ENCODE measurements at regions not wholly inside any gene's neighbourhood (a gene's known extent, or its start where the extent isn't known, plus 50 kb on each side); places are given as distances from the start of the nearest gene placed in this dataset.

DNA sequence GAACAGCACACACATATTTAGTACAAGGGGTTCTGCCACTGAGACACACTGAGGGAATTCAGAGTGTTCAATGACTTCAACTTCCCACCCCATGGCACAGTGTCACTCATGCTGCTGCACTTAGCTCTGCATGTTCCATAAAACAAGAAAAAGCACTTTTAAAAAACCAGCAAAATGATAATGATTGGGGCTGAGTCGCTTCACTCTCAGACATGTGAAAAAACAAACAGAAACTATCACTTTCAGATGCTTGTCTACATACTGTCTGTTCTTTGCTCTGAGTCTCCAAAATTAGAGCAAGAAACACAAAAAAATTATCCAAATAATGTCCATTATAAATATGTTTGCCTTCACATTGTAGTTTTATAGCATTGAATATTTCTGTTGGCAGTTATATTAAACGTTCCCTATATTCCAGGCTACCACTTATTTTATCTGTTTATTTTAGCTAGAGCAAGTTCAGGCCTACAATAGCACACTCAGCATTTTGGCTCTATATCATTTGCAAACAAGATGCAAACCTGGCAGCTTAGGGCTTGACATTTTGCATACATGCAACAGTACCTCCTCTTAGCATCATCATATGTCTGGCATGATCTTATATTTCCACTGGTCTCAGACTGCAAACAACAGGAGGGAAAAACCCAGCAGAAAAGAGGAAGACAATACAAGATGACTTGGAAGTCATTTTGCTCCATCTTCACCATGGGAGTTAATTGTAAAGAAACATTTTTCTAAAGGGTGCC, 398.8 kb downstream of the HACE1 start:
- POLR2A ChIA-PET = no interaction called here
- Histone ChIP-seq H3K79me2 (ENCODE audit: insufficient read depth) (no peaks in the 10 kb centered on the region), H3K9me3 (no peaks in the 10 kb centered on the region), H3K9me2 (no peaks in the 10 kb centered on the region), H2AFZ (ENCODE audit: low read depth) (no peak overlapping the region), H3K27ac (ENCODE audit: low read depth in 2 of 2, low read length in 1 of 2) (no peak overlapping the region), H3K4me2 (no peak overlapping the region), H3K4me3 (ENCODE audit: low read depth in 2 of 2, low read length in 1 of 2) (no peak overlapping the region), H3K9ac (no peak overlapping the region), H3F3A (replicated peaks; ENCODE audit: insufficient read depth) (no peaks in the 10 kb centered on the region), H4K20me1 (ENCODE audit: insufficient read depth) (no peaks in the 10 kb centered on the region), H3K4me1 (ENCODE audit: control insufficient read depth in 1 of 2, insufficient read depth in 2 of 2, low read depth in 1 of 2, low read length in 1 of 2) (peaks cover 0 to 3% of the 10 kb centered on the region in 2 experiments; a peak in 2 of 4 replicates), H3K27me3 (ENCODE audit: insufficient read depth) (no peaks in the 10 kb centered on the region), H3K36me3 (replicated peaks in 1 of 2; ENCODE audit: control insufficient read depth in 1 of 2, insufficient read depth in 2 of 2, low read length in 1 of 2) (no peaks in the 10 kb centered on the region)
- no peak for TF ChIP-seq FOXM1 (IDR thresholded peaks at IDR 0.05; ENCODE audit: low read depth)
- TF ChIP-seq TEAD4 (IDR thresholded peaks at IDR 0.05; ENCODE audit: borderline replicate concordance, insufficient read depth) = no peak
- no peak for TF ChIP-seq ELF1 (IDR thresholded peaks at IDR 0.05)
- TF ChIP-seq, protein P1, sequence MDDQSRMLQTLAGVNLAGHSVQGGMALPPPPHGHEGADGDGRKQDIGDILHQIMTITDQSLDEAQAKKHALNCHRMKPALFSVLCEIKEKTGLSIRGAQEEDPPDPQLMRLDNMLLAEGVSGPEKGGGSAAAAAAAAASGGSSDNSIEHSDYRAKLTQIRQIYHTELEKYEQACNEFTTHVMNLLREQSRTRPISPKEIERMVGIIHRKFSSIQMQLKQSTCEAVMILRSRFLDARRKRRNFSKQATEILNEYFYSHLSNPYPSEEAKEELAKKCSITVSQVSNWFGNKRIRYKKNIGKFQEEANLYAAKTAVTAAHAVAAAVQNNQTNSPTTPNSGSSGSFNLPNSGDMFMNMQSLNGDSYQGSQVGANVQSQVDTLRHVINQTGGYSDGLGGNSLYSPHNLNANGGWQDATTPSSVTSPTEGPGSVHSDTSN (IDR thresholded peaks at IDR 0.05) = no peak
- no peak for TF ChIP-seq RXRA (IDR thresholded peaks at IDR 0.05; ENCODE audit: borderline replicate concordance, low read depth)
- TF ChIP-seq, protein P2, sequence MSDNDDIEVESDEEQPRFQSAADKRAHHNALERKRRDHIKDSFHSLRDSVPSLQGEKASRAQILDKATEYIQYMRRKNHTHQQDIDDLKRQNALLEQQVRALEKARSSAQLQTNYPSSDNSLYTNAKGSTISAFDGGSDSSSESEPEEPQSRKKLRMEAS (IDR thresholded peaks at IDR 0.05; ENCODE audit: low read depth) = no peak
- no peak for TF ChIP-seq NFIC (IDR thresholded peaks at IDR 0.05; ENCODE audit: borderline replicate concordance)
- no peak for TF ChIP-seq TAF1 (IDR thresholded peaks at IDR 0.05; ENCODE audit: borderline replicate concordance, low read depth, low read length)
- TF ChIP-seq TCF12 (IDR thresholded peaks at IDR 0.05) = no peak
- no peak for TF ChIP-seq GABPA (IDR thresholded peaks at IDR 0.05; ENCODE audit: low read depth)
- no peak for TF ChIP-seq MXI1 (IDR thresholded peaks at IDR 0.05; ENCODE audit: low read depth, low read length)
- 16% methylated on average over 2 of the region's 2 CpGs for WGBS (ENCODE audit: low lambda C conversion rate)
- CTCF ChIA-PET = no interaction called here
- no peak for DNase-seq

DNA sequence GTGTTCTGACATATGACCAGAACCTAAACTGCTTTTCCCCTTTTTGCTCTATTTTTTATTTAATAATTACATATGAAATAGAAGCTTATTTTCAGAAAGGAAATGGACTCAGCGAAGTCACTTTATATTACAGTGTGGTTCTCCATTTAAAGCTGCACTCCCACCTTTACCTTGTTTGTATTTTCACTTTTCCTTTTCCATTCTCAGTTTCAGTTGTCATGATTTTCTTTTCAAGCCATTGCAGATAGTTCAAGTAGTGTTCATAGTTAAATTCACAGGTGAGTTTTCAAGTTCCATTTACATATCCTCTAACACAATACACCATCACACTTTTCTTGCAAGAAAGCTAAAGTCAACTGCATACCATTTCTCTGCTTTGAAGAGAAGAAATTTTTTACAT, 400.2 kb downstream of the HACE1 start:
- CTCF ChIA-PET = interaction anchor here (1.3 kb wide), 1 partner anchor 12 kb away, joined by 3 read pairs; no protein-coding TSS in a partner anchor
- Histone ChIP-seq H4K20me1 (ENCODE audit: insufficient read depth) (no peaks in the 10 kb centered on the region), H2AFZ (ENCODE audit: low read depth) (no peak overlapping the region), H3K9me2 (no peaks in the 10 kb centered on the region), H3K79me2 (ENCODE audit: insufficient read depth) (no peaks in the 10 kb centered on the region), H3K9ac (no peak overlapping the region), H3K27ac (ENCODE audit: low read depth in 2 of 2, low read length in 1 of 2) (no peak overlapping the region), H3K27me3 (ENCODE audit: insufficient read depth) (no peaks in the 10 kb centered on the region), H3K4me3 (ENCODE audit: low read depth in 2 of 2, low read length in 1 of 2) (no peak overlapping the region), H3F3A (replicated peaks; ENCODE audit: insufficient read depth) (no peaks in the 10 kb centered on the region), H3K36me3 (replicated peaks in 1 of 2; ENCODE audit: control insufficient read depth in 1 of 2, insufficient read depth in 2 of 2, low read length in 1 of 2) (no peaks in the 10 kb centered on the region), H3K4me2 (no peak overlapping the region), H3K9me3 (no peaks in the 10 kb centered on the region), H3K4me1 (ENCODE audit: control insufficient read depth in 1 of 2, insufficient read depth in 2 of 2, low read depth in 1 of 2, low read length in 1 of 2) (peaks cover 0 to 3% of the 10 kb centered on the region in 2 experiments; a peak in 2 of 4 replicates)
- TF ChIP-seq, protein P3, sequence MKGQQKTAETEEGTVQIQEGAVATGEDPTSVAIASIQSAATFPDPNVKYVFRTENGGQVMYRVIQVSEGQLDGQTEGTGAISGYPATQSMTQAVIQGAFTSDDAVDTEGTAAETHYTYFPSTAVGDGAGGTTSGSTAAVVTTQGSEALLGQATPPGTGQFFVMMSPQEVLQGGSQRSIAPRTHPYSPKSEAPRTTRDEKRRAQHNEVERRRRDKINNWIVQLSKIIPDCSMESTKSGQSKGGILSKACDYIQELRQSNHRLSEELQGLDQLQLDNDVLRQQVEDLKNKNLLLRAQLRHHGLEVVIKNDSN (IDR thresholded peaks at IDR 0.05; ENCODE audit: borderline replicate concordance, low read depth) = no peak
- no peak for TF ChIP-seq NFIC (IDR thresholded peaks at IDR 0.05; ENCODE audit: borderline replicate concordance)
- TF ChIP-seq, protein P4, sequence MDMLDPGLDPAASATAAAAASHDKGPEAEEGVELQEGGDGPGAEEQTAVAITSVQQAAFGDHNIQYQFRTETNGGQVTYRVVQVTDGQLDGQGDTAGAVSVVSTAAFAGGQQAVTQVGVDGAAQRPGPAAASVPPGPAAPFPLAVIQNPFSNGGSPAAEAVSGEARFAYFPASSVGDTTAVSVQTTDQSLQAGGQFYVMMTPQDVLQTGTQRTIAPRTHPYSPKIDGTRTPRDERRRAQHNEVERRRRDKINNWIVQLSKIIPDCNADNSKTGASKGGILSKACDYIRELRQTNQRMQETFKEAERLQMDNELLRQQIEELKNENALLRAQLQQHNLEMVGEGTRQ (IDR thresholded peaks at IDR 0.05; ENCODE audit: borderline replicate concordance, low read depth, low read length) = no peak
- TF ChIP-seq POLR2AphosphoS5 (IDR thresholded peaks at IDR 0.05; ENCODE audit: low read depth, low read length) = no peak
- TF ChIP-seq, protein P1 (IDR thresholded peaks at IDR 0.05) = no peak
- TF ChIP-seq, protein P2 (IDR thresholded peaks at IDR 0.05; ENCODE audit: low read depth) = no peak
- TF ChIP-seq, protein P5, sequence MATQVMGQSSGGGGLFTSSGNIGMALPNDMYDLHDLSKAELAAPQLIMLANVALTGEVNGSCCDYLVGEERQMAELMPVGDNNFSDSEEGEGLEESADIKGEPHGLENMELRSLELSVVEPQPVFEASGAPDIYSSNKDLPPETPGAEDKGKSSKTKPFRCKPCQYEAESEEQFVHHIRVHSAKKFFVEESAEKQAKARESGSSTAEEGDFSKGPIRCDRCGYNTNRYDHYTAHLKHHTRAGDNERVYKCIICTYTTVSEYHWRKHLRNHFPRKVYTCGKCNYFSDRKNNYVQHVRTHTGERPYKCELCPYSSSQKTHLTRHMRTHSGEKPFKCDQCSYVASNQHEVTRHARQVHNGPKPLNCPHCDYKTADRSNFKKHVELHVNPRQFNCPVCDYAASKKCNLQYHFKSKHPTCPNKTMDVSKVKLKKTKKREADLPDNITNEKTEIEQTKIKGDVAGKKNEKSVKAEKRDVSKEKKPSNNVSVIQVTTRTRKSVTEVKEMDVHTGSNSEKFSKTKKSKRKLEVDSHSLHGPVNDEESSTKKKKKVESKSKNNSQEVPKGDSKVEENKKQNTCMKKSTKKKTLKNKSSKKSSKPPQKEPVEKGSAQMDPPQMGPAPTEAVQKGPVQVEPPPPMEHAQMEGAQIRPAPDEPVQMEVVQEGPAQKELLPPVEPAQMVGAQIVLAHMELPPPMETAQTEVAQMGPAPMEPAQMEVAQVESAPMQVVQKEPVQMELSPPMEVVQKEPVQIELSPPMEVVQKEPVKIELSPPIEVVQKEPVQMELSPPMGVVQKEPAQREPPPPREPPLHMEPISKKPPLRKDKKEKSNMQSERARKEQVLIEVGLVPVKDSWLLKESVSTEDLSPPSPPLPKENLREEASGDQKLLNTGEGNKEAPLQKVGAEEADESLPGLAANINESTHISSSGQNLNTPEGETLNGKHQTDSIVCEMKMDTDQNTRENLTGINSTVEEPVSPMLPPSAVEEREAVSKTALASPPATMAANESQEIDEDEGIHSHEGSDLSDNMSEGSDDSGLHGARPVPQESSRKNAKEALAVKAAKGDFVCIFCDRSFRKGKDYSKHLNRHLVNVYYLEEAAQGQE (IDR thresholded peaks at IDR 0.05; ENCODE audit: low read depth, low read length) = no peak
- TF ChIP-seq SIN3A (IDR thresholded peaks at IDR 0.05; ENCODE audit: borderline replicate concordance, low read depth, low read length) = no peak
- WGBS (ENCODE audit: low lambda C conversion rate) = 39% methylated on average over 1 of the region's 1 CpG
- POLR2A ChIA-PET = no interaction called here
- no peak for DNase-seq
